ENCODE measurements at regions not wholly inside any gene's neighbourhood (a gene's known extent, or its start where the extent isn't known, plus 50 kb on each side); places are given as distances from the start of the nearest gene placed in this dataset.
"Not testable (repeated sequence)": the region's sequence is repeated elsewhere in the genome, so short reads cannot be mapped to it uniquely, and the experiment has no call there.

DNA sequence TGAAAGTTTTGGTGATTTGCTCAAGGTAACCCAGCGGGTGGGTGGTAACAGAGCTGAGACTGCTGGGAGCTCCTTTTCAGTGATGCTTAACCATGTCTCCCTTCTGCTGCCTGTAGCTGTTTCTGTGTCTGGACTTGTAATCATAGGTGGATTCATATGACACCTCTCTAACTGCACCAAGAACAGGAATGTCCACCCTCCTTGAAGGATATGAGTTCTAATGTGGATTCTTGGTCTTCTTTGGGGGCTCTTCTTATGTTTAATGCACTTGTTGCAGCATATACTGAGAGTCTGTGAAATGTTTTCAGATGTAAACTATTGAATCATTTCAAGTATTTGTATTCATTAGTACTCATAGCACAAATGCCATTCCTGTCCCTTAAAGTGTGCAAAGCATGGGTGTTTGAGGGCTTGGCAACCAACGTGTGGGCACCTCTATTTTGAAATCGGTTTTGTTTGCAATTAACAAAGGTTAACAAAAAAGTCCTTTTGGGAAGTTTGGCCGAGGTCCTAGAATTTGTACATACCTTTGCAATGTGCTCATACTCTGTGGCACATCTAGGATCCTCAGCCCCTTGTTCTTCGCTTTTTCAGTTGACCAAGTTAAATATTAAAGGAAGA is 138.0 kb downstream of the SOX4 start:
- Histone ChIP-seq H3K79me2 (ENCODE audit: control insufficient read depth, low read length) (no peaks in the 10 kb centered on the region), H3K4me3 (ENCODE audit: low read length) (no peak overlapping the region), H3K9me2 (replicated peaks; ENCODE audit: control insufficient read depth, low read length) (no peaks in the 10 kb centered on the region), H3K27me3 (ENCODE audit: control insufficient read depth, low read length) (no peaks in the 10 kb centered on the region), H3K9me3 (ENCODE audit: control insufficient read depth, insufficient read depth, low read length) (no peaks in the 10 kb centered on the region), H3F3A (ENCODE audit: control insufficient read depth, insufficient read depth) (no peaks in the 10 kb centered on the region), H3K4me2 (ENCODE audit: low read length) (no peak overlapping the region), H3K36me3 (ENCODE audit: control insufficient read depth, low read length) (no peaks in the 10 kb centered on the region), H3K4me1 (ENCODE audit: control insufficient read depth, low read length) (no peaks in the 10 kb centered on the region), H4K20me1 (ENCODE audit: control insufficient read depth, insufficient read depth, low read depth, low read length) (no peaks in the 10 kb centered on the region), H3K27ac (ENCODE audit: low read depth, low read length) (no peak overlapping the region)
- no peak for TF ChIP-seq EZH2phosphoT487 (IDR thresholded peaks at IDR 0.05; ENCODE audit: borderline replicate concordance, low read length)
- TF ChIP-seq, protein P1, sequence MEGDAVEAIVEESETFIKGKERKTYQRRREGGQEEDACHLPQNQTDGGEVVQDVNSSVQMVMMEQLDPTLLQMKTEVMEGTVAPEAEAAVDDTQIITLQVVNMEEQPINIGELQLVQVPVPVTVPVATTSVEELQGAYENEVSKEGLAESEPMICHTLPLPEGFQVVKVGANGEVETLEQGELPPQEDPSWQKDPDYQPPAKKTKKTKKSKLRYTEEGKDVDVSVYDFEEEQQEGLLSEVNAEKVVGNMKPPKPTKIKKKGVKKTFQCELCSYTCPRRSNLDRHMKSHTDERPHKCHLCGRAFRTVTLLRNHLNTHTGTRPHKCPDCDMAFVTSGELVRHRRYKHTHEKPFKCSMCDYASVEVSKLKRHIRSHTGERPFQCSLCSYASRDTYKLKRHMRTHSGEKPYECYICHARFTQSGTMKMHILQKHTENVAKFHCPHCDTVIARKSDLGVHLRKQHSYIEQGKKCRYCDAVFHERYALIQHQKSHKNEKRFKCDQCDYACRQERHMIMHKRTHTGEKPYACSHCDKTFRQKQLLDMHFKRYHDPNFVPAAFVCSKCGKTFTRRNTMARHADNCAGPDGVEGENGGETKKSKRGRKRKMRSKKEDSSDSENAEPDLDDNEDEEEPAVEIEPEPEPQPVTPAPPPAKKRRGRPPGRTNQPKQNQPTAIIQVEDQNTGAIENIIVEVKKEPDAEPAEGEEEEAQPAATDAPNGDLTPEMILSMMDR (IDR thresholded peaks at IDR 0.05; ENCODE audit: low read depth, low read length, poor library complexity, severe bottlenecking), result no peak

DNA sequence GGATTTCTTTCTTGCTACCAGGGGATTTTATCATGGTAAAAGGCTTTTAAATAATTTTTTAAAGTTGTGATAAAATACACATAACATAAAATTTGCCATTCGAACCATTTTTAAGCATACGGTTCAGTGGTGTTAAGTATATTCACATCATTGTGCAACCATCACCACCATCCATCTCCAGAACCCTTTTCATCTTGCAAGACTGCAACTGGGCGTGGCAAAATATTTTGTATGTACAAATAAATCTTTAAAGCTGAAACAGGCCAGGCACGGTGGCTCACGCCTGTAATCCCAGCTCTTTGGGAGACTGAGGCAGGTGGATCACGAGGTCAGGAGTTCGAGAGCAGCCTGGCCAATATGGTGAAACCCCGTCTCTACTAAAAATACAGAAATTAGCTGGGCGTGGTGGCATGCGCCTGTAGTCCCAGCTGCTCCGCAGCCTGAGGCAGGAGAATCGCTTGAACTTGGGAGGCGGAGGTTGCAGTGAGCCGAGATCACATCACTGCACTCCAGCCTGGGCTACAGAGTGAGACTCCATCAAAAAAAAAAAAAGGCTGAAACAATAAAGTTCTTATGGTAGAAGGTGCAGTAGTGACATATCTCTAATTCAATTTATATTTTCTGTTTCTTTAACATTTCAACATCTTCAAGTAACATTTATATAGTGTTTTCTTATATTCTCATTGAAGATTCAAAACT is 138.6 kb downstream of the SOX4 start:
- not testable (repeated sequence) for H4K20me1 ChIP-seq (ENCODE audit: control insufficient read depth, insufficient read depth, low read depth, low read length); H3K4me3 ChIP-seq (ENCODE audit: low read length); H3K79me2 ChIP-seq (ENCODE audit: control insufficient read depth, low read length); H3K4me1 ChIP-seq (ENCODE audit: control insufficient read depth, low read length); H3K27ac ChIP-seq (ENCODE audit: low read depth, low read length); H3K36me3 ChIP-seq (ENCODE audit: control insufficient read depth, low read length); H3K9me3 ChIP-seq (ENCODE audit: control insufficient read depth, insufficient read depth, low read length); H3K27me3 ChIP-seq (ENCODE audit: control insufficient read depth, low read length); H3K9me2 ChIP-seq (replicated peaks; ENCODE audit: control insufficient read depth, low read length); H3F3A ChIP-seq (ENCODE audit: control insufficient read depth, insufficient read depth); H3K4me2 ChIP-seq (ENCODE audit: low read length)

- TF ChIP-seq, protein P1 (IDR thresholded peaks at IDR 0.05; ENCODE audit: low read depth, low read length, poor library complexity, severe bottlenecking), result no peak
- no peak for TF ChIP-seq EZH2phosphoT487 (IDR thresholded peaks at IDR 0.05; ENCODE audit: borderline replicate concordance, low read length)
- H3K4me1 ChIP-seq (ENCODE audit: control insufficient read depth, low read length), result no peaks in the 10 kb centered on the region
- no peaks in the 10 kb centered on the region for H4K20me1 ChIP-seq (ENCODE audit: control insufficient read depth, insufficient read depth, low read depth, low read length)
- no peaks in the 10 kb centered on the region for H3K27me3 ChIP-seq (ENCODE audit: control insufficient read depth, low read length)
- H3K9me2 ChIP-seq (replicated peaks; ENCODE audit: control insufficient read depth, low read length), result no peaks in the 10 kb centered on the region
- H3K79me2 ChIP-seq (ENCODE audit: control insufficient read depth, low read length), result no peaks in the 10 kb centered on the region
- H3K36me3 ChIP-seq (ENCODE audit: control insufficient read depth, low read length), result no peaks in the 10 kb centered on the region
- H3K4me3 ChIP-seq (ENCODE audit: low read length), result no peak overlapping the region
- no peaks in the 10 kb centered on the region for H3K9me3 ChIP-seq (ENCODE audit: control insufficient read depth, insufficient read depth, low read length)
- no peak overlapping the region for H3K4me2 ChIP-seq (ENCODE audit: low read length)
- no peak overlapping the region for H3K27ac ChIP-seq (ENCODE audit: low read depth, low read length)
- H3F3A ChIP-seq (ENCODE audit: control insufficient read depth, insufficient read depth), result no peaks in the 10 kb centered on the region
Observed at GRCh38 chr6:21732731-21733130, 139.2 kb downstream of the SOX4 start.

GRCh38 chr6:21733311-21733710 is 139.8 kb downstream of the SOX4 start:
- H4K20me1 ChIP-seq (ENCODE audit: control insufficient read depth, insufficient read depth, low read depth, low read length), result no peaks in the 10 kb centered on the region
- no peaks in the 10 kb centered on the region for H3K79me2 ChIP-seq (ENCODE audit: control insufficient read depth, low read length)
- H3K4me1 ChIP-seq (ENCODE audit: control insufficient read depth, low read length), result no peaks in the 10 kb centered on the region
- no peaks in the 10 kb centered on the region for H3K9me2 ChIP-seq (replicated peaks; ENCODE audit: control insufficient read depth, low read length)
- no peak for TF ChIP-seq EZH2phosphoT487 (IDR thresholded peaks at IDR 0.05; ENCODE audit: borderline replicate concordance, low read length)
- TF ChIP-seq, protein P1 (IDR thresholded peaks at IDR 0.05; ENCODE audit: low read depth, low read length, poor library complexity, severe bottlenecking), result no peak
- no peaks in the 10 kb centered on the region for H3K9me3 ChIP-seq (ENCODE audit: control insufficient read depth, insufficient read depth, low read length)
- H3F3A ChIP-seq (ENCODE audit: control insufficient read depth, insufficient read depth), result no peaks in the 10 kb centered on the region
- H3K27ac ChIP-seq (ENCODE audit: low read depth, low read length), result no peak overlapping the region
- H3K4me2 ChIP-seq (ENCODE audit: low read length), result no peak overlapping the region
- no peak overlapping the region for H3K4me3 ChIP-seq (ENCODE audit: low read length)
- no peaks in the 10 kb centered on the region for H3K27me3 ChIP-seq (ENCODE audit: control insufficient read depth, low read length)
- H3K36me3 ChIP-seq (ENCODE audit: control insufficient read depth, low read length), result no peaks in the 10 kb centered on the region

Data from DOHH2 (cell line).